Left colon (tissue), 2 donors: ENCODE measurements at regions not wholly inside any gene's neighbourhood (a gene's known extent, or its start where the extent isn't known, plus 50 kb on each side); places are given as distances from the start of the nearest gene placed in this dataset.

Experiments
- ATAC-seq: fragments of 200-7000 bp; cut with Tn5 transposase; one replicate; pipeline ENCODE4 v1.9.1; 2020; ENCODE audit warnings: mild to moderate bottlenecking, moderate library complexity
- DNase-seq, 2 donors: peaks; one replicate each; pipeline ENCODE4 v3.0.0-alpha.2; 2020
- intact Hi-C, 2 donors: fragments of 100-400 bp; cut with DNase I in 1 of 2; cut with micrococcal nuclease in 1 of 2; formaldehyde crosslinking; loops; one replicate each; pipeline versions ENCODE4 v1.11.2 to v1.14.0; 2022; cut with DNase I, micrococcal nuclease
- donor health status: DM: no; HTN: no; CAD: no.
- donor health status: DM: yes; HTN: yes; CAD: no.

DNA sequence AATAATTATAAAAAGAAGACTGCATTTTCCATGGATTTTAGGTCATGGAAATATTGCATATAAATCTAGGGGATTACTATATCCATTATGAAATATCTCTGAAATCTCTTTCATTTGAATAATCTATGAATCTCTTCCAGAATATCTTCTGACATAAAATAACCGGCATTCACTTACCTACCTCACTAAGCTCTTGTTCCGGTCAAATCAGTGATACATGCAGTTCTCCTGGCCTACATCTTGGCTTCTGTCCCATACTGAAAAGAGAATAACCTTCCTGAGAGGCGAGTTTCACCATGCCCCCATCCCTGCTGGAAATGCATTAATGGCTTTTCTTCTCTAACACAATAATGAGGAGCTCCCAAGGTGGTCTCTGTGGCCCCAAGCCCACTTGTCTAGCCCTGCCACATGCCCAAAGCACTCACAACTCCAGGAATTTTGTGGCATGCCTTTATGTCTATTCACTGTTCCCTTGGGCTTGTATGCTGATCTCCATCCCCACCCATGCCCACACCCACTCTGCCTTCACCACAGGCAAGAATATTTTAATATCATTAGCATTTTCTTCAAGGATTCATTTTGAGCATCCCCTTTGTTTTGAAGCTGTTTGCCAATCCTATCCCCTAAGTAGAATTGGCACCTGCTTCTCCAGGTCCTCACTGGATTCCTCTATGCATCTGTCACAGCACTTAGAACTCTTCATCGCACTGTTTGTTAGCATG is 401.6 kb downstream of the COG6 start:
- intact Hi-C loops: no loop called here
- DNase-seq (no peak), ATAC-seq (no peak)

DNA sequence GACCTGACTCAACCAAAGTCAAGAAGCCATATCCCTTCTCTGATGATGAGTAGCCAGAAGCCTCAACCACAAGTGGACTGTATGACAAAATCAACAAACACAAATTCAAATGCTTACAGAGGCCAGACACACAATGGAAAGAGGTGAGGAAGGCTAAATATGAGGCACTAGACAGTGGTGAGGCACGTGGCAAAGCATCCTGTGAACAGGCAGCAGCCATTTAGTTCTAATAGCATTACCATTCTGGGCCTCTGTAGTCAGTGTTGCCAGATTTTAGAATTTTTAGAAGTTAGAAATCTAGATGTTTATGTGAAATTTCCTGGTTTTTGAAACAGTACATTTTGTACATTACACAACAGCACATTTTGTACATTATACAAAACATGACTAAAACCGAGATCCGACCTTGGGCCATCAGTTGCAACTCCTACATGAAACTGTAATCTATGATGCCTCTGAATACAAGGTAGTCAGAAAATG is 403.3 kb downstream of the COG6 start:
- intact Hi-C loops: no loop called here
- DNase-seq (no peak), ATAC-seq (no peak)

- intact Hi-C loops: no loop called here
- ATAC-seq (no peak), DNase-seq (no peak)
Observed at GRCh38 chr13:40059540-40060232, 404.2 kb downstream of the COG6 start.

DNA sequence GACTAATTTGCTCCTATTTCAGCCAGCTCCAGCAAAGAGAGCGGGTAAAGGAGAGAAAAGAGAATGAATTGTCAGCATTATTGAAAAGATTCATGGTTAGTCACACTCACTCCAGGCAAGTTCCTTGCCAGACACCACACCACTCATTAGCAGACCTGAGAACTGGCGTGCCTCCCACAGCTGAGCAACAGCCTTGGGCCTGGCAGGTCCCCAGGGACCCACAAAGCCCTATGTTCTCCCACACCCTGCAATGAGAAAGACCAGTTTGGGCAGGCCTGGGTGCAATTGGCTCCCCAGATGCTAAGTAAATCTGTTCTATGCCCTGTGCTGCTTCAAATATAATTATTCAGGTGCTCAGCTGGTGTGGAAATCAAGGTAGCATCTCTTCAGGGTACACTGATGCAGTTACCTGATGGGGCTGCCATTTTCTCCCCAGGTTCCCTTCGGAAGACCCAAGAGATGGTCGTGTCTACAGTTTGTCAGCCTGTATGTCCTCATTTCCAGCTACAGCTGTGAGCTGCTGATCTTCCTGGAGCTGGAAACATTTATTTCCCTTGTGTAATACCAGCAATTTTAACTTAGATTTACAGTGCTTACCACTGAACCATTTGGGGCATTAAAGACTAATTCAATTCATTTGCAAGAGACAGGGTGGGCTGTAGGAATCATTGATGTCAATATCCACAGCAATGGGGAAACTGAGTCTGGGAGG is 405.0 kb downstream of the COG6 start:
- intact Hi-C loops: no loop called here
- no peak for DNase-seq
- no peak for ATAC-seq

GRCh38 chr13:40061466-40062450 is 406.3 kb downstream of the COG6 start:
- intact Hi-C loops: no loop called here
- ATAC-seq: no peak
- no peak for DNase-seq

DNA sequence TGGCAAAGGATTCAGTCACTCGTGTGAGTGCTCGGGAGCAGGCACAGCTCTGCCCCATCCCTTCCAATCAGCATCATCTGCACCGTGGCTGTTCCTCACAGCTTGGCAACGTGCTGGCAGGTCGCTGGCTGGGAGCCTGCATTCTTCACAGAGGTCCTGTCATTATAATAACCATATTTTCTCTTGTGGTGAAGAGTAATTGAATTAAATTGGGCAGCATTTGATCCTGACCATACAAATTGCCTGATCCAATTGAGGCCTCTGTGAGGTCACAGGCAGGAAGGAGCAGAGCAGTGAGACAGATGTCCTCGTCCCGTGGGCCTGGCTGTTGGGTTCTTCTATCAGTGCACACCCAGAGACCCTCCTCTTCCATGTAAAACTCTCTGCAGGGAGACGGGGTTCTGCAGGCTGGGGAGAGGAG is 407.8 kb downstream of the COG6 start:
- ATAC-seq: no peak
- no peak for DNase-seq
- intact Hi-C loops: no loop called here

DNA sequence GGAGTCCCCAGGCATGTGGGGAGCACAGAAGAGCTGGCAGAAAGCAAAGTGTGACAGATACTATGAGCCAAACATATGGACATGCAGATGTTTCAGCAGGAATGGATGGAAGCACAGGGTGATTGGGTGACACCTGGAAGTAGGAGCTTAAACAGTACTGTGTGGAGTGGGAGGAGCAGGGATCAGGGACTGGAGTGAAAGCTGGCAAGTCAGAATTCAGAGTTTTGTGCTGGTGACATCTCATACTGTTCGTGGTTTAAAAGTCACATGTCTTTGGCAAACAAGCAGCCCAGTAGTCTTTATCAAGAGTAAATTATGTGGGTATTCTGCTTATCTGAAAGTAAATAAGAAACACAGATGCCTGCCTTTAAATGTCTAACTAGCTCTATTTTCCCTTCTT is 408.2 kb downstream of the COG6 start:
- ATAC-seq (peak; percentile 19), DNase-seq (no peak)
- intact Hi-C loops: no loop called here

DNA sequence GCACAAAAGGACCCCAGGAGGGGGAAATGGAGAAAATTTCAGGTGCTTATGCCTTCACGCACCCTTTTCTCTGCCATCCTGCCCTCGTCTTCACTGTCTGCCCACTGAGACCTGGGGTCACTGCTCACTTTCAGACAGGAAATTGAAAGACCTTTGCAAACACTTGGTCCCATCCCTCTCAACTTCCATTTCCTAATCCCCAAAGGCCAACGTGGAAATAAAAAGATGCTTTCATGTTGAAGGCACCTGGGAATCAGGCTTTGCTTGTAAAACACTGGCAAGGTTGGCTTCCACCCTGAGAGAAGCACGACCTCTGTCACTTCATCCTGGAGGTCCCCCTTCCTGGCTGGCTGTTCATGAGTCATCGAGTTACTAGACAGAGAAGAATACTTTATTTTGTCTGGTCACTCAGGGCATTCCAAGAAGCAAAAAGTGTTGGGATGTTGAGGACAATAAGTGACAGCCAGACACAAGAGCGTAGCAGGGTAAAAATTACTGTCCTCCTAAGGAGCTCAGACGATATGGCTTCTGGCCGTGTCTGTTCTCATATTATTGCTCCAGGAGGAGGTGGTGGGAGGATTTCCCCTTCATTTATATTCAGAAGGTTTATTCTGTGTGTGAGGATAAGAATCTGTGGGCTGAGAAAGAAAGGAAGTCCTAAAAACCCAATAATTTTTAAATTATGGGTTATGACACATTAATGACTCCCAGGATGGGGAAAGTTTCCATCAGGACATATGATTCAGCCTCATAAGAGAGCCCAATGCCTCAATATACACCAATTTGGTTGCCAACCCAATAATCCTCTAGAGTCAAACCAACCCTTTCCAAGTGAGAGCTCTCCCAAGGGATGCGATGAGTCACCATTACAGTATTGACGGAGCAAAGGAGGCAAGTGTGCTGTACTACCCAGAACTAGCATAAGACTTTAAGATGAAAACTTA is 409.0 kb downstream of the COG6 start:
- ATAC-seq (no peak), DNase-seq (no peak)
- intact Hi-C loops: loop anchor here (5.0 kb wide), 1 partner anchor 618 kb away; no protein-coding TSS in a partner anchor

- DNase-seq (peak; percentile 55 to 81), ATAC-seq (peak; percentile 92)
- intact Hi-C loops: loop anchor here (5.0 kb wide), 1 partner anchor 613 kb away; no protein-coding TSS in a partner anchor
Observed at GRCh38 chr13:40069173-40070044, 413.9 kb downstream of the COG6 start.

GRCh38 chr13:40070357-40070756 is 414.9 kb downstream of the COG6 start:
- no peak for ATAC-seq
- DNase-seq: no peak
- intact Hi-C loops: no loop called here

DNA sequence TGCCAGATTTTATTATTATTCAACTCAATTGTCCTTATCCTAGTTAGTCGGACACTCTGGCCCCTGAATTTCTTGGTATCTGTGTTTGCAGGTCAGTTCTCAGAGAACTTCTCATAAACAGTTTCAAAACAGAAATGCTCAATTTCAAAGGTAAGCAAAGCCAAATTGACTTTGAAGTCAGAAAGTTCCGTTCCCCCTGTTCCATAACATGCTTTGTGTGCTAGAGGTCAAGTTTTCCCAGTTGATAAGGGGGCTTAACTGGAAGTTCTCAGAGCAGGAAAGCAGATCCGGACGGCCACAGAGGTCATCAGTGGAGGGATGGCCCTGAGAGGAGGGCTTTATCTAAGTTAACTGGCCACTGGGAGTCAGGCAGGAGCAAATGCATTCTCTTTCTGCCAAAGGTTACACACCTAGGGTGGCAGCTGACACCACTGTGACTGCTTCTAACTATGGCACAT is 417.2 kb downstream of the COG6 start:
- no peak for DNase-seq
- ATAC-seq: no peak
- intact Hi-C loops: no loop called here

DNA sequence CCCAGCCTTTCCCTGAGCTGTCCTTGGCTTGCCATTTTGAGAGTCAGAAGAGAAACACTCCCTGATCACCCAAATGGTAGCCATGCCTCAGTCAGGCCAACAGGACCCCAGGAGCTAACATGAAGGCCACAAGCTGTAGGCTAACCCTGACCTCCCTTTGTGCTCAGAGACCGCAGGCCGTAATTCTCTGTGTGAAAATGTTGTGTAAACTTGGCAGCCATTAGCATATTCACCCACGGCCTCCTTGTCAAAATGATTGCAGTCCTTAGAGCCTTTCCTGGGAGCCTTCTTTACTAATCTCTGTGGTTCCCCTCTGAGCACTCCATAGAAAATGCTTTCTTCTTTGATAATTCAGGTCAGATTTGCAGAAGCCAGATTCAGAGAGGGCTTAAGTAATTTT is 418.9 kb downstream of the COG6 start:
- DNase-seq (no peak), ATAC-seq (no peak)
- intact Hi-C loops: no loop called here

DNA sequence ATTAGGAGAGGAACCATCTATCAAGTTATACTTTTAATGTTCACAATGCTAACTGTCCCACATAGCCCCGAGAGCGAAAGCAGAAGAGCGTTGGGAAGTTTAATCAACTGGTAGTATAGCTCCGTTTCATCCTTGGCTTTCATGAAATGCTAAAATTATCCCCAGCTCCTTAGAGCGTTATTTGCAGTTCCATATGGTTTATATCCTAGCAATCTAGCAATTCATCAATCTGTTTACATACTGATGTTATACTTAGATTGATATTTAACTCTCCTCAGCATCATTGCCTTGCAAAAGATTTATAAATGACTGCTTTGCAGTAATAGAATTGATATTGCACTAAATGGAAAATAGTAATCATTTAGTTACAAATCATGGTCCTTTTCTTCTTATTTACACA is 419.8 kb downstream of the COG6 start:
- DNase-seq: no peak
- intact Hi-C loops: no loop called here
- ATAC-seq: no peak

DNA sequence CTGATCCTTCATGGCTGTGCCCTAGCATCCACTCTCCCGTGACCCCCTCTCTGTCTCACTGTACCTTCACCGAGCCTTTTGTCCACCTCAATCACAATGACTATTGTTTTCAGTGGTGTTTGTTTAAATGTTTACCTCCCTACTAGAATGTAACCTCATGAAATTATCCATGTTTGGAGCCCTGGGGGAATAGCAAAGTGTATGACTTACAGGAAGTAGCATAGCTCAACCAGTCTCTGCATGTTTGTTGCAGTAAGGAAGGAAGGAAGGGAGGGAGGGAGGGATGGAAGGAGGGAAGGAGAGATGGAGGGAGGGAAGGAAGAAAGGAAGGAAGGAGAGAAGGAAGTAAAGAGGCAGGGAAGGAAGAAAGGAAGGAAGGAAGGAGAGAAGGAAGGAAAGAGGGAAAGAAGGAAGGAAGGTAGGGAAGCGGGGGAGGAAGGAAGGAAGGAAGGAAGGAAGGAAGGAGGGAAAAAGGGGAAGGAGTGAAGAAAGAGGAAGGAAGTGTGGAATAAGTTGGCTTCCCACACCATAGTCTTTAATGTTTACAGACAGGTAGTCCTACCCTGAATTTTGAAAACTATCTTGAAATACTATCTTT is 421.4 kb downstream of the COG6 start:
- intact Hi-C loops: no loop called here
- ATAC-seq (no peak), DNase-seq (no peak)

DNA sequence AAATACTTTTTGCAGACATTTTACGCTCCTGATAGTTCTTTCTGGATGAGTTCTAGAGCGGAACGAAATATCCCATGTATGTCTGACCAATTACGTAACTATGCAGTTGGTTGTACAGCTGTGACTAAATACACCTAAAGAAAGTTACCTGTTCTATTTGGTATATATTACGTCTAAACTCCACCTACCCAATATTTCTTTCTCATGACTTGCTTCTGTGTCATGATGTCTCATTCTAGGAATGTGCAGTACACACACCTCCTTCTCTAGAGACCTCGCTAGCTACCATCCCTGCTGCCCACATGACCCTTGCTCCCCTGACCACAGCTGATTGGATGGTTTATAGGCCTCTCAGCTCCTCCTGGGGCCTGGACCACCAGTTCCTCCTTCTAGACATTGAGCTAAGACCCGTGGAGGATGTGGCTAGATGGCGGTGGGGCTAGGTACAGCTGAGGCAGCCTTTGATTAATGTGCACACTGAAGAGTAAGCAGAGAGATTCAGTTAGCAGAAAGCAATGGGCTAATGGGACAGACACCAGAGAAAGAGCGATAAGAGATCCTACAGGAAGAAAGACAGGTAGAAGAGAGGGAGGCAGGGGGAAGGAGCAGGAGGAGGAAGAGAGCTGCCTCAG is 422.1 kb downstream of the COG6 start:
- intact Hi-C loops: no loop called here

DNA sequence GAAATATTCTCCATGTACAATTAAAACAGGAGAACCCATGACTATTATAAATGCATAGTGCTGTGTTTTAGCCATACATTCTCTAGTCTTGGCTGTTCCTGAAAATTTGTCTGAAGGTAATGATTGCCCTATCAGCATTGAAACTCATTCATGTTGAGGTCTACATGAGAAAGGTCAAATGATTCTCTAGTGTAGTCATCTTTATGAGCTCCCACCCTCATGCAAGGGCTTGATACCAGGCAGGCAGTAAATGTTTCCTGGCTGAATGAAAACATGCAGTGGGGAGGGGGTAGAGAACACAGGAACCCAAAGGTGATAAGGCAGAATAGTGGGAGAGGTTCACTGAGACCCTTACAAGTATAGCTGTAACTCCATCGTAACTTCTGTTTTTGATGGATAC is 424.3 kb downstream of the COG6 start:
- DNase-seq (no peak), ATAC-seq (no peak)
- intact Hi-C loops: no loop called here

More for the DNA sequence above, 422.1 kb downstream of the COG6 start:
- DNase-seq: no peak
- ATAC-seq: no peak
